ENCODE measurements at regions not wholly inside any gene's neighbourhood (a gene's known extent, or its start where the extent isn't known, plus 50 kb on each side); places are given as distances from the start of the nearest gene placed in this dataset.
"Not testable (repeated sequence)": the region's sequence is repeated elsewhere in the genome, so short reads cannot be mapped to it uniquely, and the experiment has no call there.

DNA sequence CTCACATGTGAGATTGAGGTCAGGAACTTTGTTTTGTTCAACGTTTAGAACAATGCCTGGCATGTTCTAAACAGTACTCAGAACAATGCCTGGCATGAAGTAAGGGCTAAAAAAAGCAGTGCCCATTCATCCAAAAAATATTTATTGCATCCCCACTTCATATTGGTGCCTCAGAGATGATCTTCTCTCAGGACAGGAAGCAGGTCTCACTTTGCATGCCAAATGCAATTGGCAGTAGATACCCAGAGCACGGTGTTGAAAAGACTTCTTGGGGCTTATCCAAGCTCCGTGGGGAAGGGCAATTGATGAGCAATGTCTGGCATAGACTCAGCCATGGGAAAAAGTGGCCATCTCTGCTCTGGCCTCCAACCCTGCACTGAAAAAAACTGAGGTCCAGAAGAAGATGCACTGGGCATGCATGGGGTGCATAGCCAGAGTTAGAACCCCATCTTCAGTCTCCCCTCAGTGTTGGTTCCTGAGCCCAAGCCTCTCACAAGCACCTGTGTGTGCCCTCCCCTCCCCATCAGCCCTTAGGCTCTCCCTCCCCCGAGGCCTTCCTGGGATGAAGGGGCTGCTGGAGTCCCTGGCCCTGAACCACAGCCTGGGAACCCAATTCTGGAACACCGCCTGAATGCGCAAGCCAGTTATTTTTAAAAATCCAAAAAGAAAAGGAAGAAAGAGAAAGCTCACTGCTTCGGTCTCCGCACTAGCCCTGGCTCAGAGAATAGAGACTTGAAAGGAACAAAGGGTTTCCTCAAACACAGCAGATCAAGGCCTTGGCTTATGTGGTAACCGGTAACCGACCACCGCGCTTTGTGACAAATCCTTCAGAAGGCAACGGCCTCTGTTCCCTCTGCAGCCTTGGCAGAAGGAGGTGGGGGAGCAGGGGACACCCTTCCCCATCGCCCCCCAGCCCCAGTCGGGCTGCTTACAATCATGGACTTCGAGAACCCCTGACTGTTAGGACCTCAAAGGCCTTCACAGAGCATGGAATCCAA lies 78.5 kb upstream of the SIRPA start:
- Histone ChIP-seq H2AFZ (ENCODE audit: low read depth, low read length) (no peak overlapping the region), H4K20me1 (ENCODE audit: insufficient read depth, low read length) (no peaks in the 10 kb centered on the region), H3K79me2 (ENCODE audit: low read length) (no peaks in the 10 kb centered on the region), H3K27ac (ENCODE audit: low read length) (no peak overlapping the region), H3K4me3 (ENCODE audit: low read length) (no peak overlapping the region), H3K9me3 (ENCODE audit: insufficient read depth, low read length) (peaks cover 16% of the 10 kb centered on the region), H3K4me2 (ENCODE audit: low read length) (no peak overlapping the region), H3K36me3 (replicated peaks; ENCODE audit: low read depth, low read length) (peaks cover 7% of the 10 kb centered on the region), H3K27me3 (ENCODE audit: low read depth, low read length) (peaks cover 56% of the 10 kb centered on the region), H3K9ac (ENCODE audit: low read length) (no peak overlapping the region), H3K4me1 (ENCODE audit: low read length) (peaks cover 28% of the 10 kb centered on the region)
- no peak for TF ChIP-seq EZH2phosphoT487 (IDR thresholded peaks at IDR 0.05; ENCODE audit: low read depth)
- TF ChIP-seq, protein P1, sequence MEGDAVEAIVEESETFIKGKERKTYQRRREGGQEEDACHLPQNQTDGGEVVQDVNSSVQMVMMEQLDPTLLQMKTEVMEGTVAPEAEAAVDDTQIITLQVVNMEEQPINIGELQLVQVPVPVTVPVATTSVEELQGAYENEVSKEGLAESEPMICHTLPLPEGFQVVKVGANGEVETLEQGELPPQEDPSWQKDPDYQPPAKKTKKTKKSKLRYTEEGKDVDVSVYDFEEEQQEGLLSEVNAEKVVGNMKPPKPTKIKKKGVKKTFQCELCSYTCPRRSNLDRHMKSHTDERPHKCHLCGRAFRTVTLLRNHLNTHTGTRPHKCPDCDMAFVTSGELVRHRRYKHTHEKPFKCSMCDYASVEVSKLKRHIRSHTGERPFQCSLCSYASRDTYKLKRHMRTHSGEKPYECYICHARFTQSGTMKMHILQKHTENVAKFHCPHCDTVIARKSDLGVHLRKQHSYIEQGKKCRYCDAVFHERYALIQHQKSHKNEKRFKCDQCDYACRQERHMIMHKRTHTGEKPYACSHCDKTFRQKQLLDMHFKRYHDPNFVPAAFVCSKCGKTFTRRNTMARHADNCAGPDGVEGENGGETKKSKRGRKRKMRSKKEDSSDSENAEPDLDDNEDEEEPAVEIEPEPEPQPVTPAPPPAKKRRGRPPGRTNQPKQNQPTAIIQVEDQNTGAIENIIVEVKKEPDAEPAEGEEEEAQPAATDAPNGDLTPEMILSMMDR (IDR thresholded peaks at IDR 0.05; ENCODE audit: low read depth, low read length), result no peak

DNA sequence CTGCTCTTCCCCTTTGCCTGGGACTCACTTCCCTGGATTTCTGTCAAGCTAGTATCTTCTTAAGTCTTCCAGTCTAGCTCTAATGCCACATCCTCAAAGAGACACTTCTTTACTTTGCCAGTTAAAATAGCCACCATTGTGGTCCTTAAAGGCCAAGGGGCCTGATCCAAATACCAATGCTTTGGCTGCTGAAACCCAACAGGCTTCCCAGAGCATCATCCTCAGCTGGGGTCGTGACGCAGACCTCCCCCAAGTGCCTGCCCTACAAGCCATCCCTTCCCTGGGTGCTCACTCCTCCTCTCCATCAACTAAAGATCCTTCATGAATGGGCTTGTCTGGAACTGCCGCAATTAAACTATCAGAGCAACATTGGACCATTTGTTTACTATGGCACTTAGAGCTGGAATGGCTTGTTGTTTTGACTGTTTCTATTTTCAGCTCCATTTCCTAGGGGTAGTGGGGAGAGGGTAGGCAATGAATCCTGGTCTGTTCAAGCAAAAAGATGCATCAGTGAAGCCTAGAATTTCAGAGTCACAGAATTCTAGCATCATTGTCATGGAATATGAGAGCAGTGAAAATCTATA lies 79.6 kb upstream of the SIRPA start:
- peaks cover 5% of the 10 kb centered on the region for H3K9me3 ChIP-seq (ENCODE audit: insufficient read depth, low read length)
- H3K36me3 ChIP-seq (replicated peaks; ENCODE audit: low read depth, low read length), result peaks cover 4% of the 10 kb centered on the region
- H3K9ac ChIP-seq (ENCODE audit: low read length), result no peak overlapping the region
- H4K20me1 ChIP-seq (ENCODE audit: insufficient read depth, low read length), result no peaks in the 10 kb centered on the region
- no peak overlapping the region for H3K27ac ChIP-seq (ENCODE audit: low read length)
- TF ChIP-seq EZH2phosphoT487 (IDR thresholded peaks at IDR 0.05; ENCODE audit: low read depth), result no peak
- TF ChIP-seq, protein P1 (IDR thresholded peaks at IDR 0.05; ENCODE audit: low read depth, low read length), result no peak
- H2AFZ ChIP-seq (ENCODE audit: low read depth, low read length), result no peak overlapping the region
- no peak overlapping the region for H3K4me2 ChIP-seq (ENCODE audit: low read length)
- H3K27me3 ChIP-seq (ENCODE audit: low read depth, low read length), result peaks cover 65% of the 10 kb centered on the region
- H3K79me2 ChIP-seq (ENCODE audit: low read length), result no peaks in the 10 kb centered on the region
- H3K4me1 ChIP-seq (ENCODE audit: low read length), result peaks cover 39% of the 10 kb centered on the region
- no peak overlapping the region for H3K4me3 ChIP-seq (ENCODE audit: low read length)

DNA sequence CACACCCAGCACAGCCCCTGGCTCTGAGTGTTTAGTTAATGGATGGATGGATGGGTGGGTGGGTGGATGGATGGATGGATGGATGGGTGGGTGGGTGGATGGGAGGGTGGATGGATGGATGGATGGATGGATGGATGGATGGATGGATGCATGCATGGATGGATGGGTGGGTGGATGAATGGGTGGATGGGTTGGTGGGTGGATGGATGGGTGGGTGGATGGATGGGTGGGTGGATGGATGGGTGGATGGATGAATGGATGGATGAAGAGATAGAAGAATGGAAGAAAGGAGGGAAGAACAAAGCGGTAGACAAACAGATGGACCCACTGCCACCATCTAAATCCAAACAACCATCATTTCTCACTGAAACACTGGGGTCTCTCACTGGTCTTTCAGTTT lies 80.3 kb upstream of the SIRPA start:
- not testable (repeated sequence) for H3K36me3 ChIP-seq (replicated peaks; ENCODE audit: low read depth, low read length); H3K4me3 ChIP-seq (ENCODE audit: low read length); H3K4me2 ChIP-seq (ENCODE audit: low read length); H4K20me1 ChIP-seq (ENCODE audit: insufficient read depth, low read length); H3K79me2 ChIP-seq (ENCODE audit: low read length); H3K9me3 ChIP-seq (ENCODE audit: insufficient read depth, low read length); H3K9ac ChIP-seq (ENCODE audit: low read length); H2AFZ ChIP-seq (ENCODE audit: low read depth, low read length); H3K27ac ChIP-seq (ENCODE audit: low read length)
- H3K4me1 ChIP-seq (ENCODE audit: low read length), result peaks cover 32% of the 10 kb centered on the region
- H3K27me3 ChIP-seq (ENCODE audit: low read depth, low read length), result peaks cover 67% of the 10 kb centered on the region

DNA sequence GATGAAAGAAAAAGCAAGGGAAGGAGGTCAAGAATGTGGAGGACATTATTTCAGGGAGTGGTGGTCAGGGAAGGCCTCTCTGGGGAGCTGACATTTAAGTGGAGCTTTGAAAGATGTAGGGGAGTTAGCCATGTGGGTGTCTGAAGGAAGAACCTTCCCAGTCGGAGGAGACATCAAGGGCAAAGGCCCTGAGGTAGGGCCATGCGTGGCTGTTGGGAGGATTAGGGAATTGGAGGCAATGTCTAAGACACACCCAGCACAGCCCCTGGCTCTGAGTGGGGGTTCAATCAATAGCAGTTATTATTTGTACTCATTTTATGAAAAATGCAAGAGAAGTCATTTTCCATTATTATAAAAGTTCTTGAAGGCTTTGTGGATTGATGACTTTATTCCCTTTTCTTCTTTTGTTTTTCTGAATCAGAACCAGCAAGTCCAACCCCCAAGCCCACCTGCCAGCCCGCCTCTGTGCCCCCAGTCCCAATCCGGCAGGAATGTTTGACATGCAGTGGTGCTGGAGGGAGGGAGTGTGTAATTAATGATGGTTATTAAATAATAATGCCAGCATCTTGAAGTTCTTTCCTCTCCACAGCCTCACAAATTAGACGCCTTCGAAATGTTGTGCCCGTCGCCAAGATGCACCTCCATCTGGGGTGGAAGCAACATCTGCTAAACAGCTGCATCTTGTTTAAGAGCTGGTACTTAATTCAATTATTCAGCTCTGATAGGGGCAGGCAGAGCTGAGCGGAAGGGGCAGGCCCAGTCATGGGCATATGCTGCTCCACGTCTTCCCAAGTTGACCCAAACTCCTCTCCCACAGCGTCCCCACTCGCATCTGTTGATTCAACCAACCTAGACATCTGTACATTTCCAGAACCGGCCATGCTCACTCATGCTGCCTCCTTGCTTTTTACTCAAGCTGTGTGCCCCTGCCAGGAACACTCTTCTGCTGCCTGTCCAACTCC lies 81.3 kb upstream of the SIRPA start:
- no peak overlapping the region for H3K4me3 ChIP-seq (ENCODE audit: low read length)
- no peaks in the 10 kb centered on the region for H3K36me3 ChIP-seq (replicated peaks; ENCODE audit: low read depth, low read length)
- peaks cover 32% of the 10 kb centered on the region for H3K4me1 ChIP-seq (ENCODE audit: low read length)
- no peak overlapping the region for H3K27ac ChIP-seq (ENCODE audit: low read length)
- no peaks in the 10 kb centered on the region for H3K79me2 ChIP-seq (ENCODE audit: low read length)
- H3K4me2 ChIP-seq (ENCODE audit: low read length), result no peak overlapping the region
- no peak overlapping the region for H2AFZ ChIP-seq (ENCODE audit: low read depth, low read length)
- H3K9ac ChIP-seq (ENCODE audit: low read length), result no peak overlapping the region
- no peaks in the 10 kb centered on the region for H4K20me1 ChIP-seq (ENCODE audit: insufficient read depth, low read length)
- TF ChIP-seq EZH2phosphoT487 (IDR thresholded peaks at IDR 0.05; ENCODE audit: low read depth), result no peak
- no peaks in the 10 kb centered on the region for H3K9me3 ChIP-seq (ENCODE audit: insufficient read depth, low read length)
- peaks cover 67% of the 10 kb centered on the region for H3K27me3 ChIP-seq (ENCODE audit: low read depth, low read length)
